WTC11 (cell line): ENCODE measurements at regions not wholly inside any gene's neighbourhood (a gene's known extent, or its start where the extent isn't known, plus 50 kb on each side); places are given as distances from the start of the nearest gene placed in this dataset.

ENCODE experiments used
- ATAC-seq: fragments of 200-7000 bp; cut with Tn5 transposase; 2 replicates; pipeline ENCODE4 v1.10.0; 2021; ENCODE audit warnings: mild to moderate bottlenecking, moderate library complexity
- CTCF ChIA-PET: fragments of 300-600 bp; sonication (Branson Sonifier 250); formaldehyde crosslinking; loops from one replicate; lab custom pipeline; 2021; ENCODE audit warnings: antibody characterized with exemption; lab: Charles Lee
- POLR2A ChIA-PET: fragments of 350-600 bp; sonication (Branson Sonifier 250); formaldehyde crosslinking; loops from one replicate; lab custom pipeline; 2021; ENCODE audit warnings: antibody characterized with exemption; lab: Charles Lee
- DNase-seq: peaks from one replicate; pipeline ENCODE4 v3.0.0; 2021; ENCODE audit warnings: low spot score
- H3K27ac Mint-ChIP-seq: 2 replicates; pipeline ENCODE4 v1.8.0; 2021; ENCODE audit warnings: mixed read lengths
- H3K27me3 Mint-ChIP-seq: 2 replicates; pipeline ENCODE4 v1.8.0; 2021; ENCODE audit warnings: low read depth, mild to moderate bottlenecking, moderate library complexity, mixed read lengths
- H3K36me3 Mint-ChIP-seq: 2 replicates; pipeline ENCODE4 v1.8.0; 2021; ENCODE audit warnings: mixed read lengths
- H3K4me1 Mint-ChIP-seq: 2 replicates; pipeline ENCODE4 v1.8.0; 2022; ENCODE audit warnings: mixed read lengths
- H3K4me3 Mint-ChIP-seq: 2 replicates; pipeline ENCODE4 v1.8.0; 2021; ENCODE audit warnings: mild to moderate bottlenecking, moderate library complexity, mixed read lengths
- H3K9me3 Mint-ChIP-seq: 2 replicates; pipeline ENCODE4 v1.8.0; 2021; ENCODE audit warnings: mixed read lengths
- ARID4B ChIP-seq: sonication (generic); formaldehyde crosslinking; IDR thresholded peaks from 2 replicates; pipeline ENCODE4 v1.8.0; 2023; ENCODE audit warnings: missing genetic modification reagents, mild to moderate bottlenecking, borderline replicate concordance
- CBFB ChIP-seq: sonication (generic); formaldehyde crosslinking; IDR thresholded peaks from 2 replicates; pipeline ENCODE4 v1.8.1; 2022; ENCODE audit warnings: mild to moderate bottlenecking, low read depth, missing genetic modification reagents
- CREM ChIP-seq: sonication (generic); formaldehyde crosslinking; IDR thresholded peaks from 2 replicates; pipeline ENCODE4 v1.8.1; 2022; ENCODE audit warnings: mild to moderate bottlenecking, missing genetic modification reagents, moderate library complexity
- KAT7 ChIP-seq: sonication (generic); formaldehyde crosslinking; IDR thresholded peaks from 2 replicates; pipeline ENCODE4 v1.8.1; 2023; ENCODE audit warnings: missing genetic modification reagents, mild to moderate bottlenecking, borderline replicate concordance
- MXD4 ChIP-seq: fragments of 250-450 bp; sonication (Bioruptor Pico); IDR thresholded peaks from 2 replicates; pipeline ENCODE4 v1.8.0; 2021; ENCODE audit warnings: mild to moderate bottlenecking, moderate library complexity, borderline replicate concordance
- NFE2L1 ChIP-seq: sonication (generic); formaldehyde crosslinking; IDR thresholded peaks from 2 replicates; pipeline ENCODE4 v1.8.1; 2023; ENCODE audit warnings: missing genetic modification reagents
- NFYB ChIP-seq: sonication (generic); formaldehyde crosslinking; conservative IDR thresholded peaks from 2 replicates; pipeline ENCODE4 v1.8.0; 2022; ENCODE audit warnings: low read depth, missing genetic modification reagents
- NR3C1 ChIP-seq: sonication (generic); formaldehyde crosslinking; conservative IDR thresholded peaks from 2 replicates; pipeline ENCODE4 v1.8.1; 2023; ENCODE audit warnings: low read depth, mild to moderate bottlenecking, missing genetic modification reagents
- RELA ChIP-seq: sonication (generic); formaldehyde crosslinking; IDR thresholded peaks from 2 replicates; pipeline ENCODE4 v1.8.1; 2022; ENCODE audit warnings: missing genetic modification reagents, mild to moderate bottlenecking, borderline replicate concordance
- RORB ChIP-seq: fragments of 250-450 bp; sonication (Bioruptor Pico); IDR thresholded peaks from 2 replicates; pipeline ENCODE4 v1.9.0; 2021; ENCODE audit warnings: mild to moderate bottlenecking
- SMAD3 ChIP-seq: sonication (generic); formaldehyde crosslinking; IDR thresholded peaks from 2 replicates; pipeline ENCODE4 v1.8.0; 2022; ENCODE audit warnings: missing genetic modification reagents, mild to moderate bottlenecking, borderline replicate concordance
- SMAD4 ChIP-seq: sonication (generic); formaldehyde crosslinking; IDR thresholded peaks from 2 replicates; pipeline ENCODE4 v1.8.0; 2022; ENCODE audit warnings: mild to moderate bottlenecking, missing genetic modification reagents
- USF2 ChIP-seq: sonication (generic); formaldehyde crosslinking; IDR thresholded peaks from 2 replicates; pipeline ENCODE4 v1.8.1; 2023; ENCODE audit warnings: mild to moderate bottlenecking, missing genetic modification reagents, moderate library complexity
- ZNF512 ChIP-seq: sonication (generic); formaldehyde crosslinking; IDR thresholded peaks from 2 replicates; pipeline ENCODE4 v1.8.1; 2022; ENCODE audit warnings: missing genetic modification reagents, borderline replicate concordance
- ZSCAN18 ChIP-seq: fragments of 250-450 bp; sonication (Bioruptor Pico); IDR thresholded peaks from 2 replicates; pipeline ENCODE4 v2.1.2; 2022; ENCODE audit warnings: mild to moderate bottlenecking, moderate library complexity
- TF ChIP-seq, protein P1 (sequence below): sonication (generic); formaldehyde crosslinking; IDR thresholded peaks from 2 replicates; pipeline ENCODE4 v1.8.0; 2022; ENCODE audit warnings: mild to moderate bottlenecking, missing genetic modification reagents
- TF ChIP-seq, protein P2 (sequence below): fragments of 250-450 bp; sonication (Bioruptor Pico); IDR thresholded peaks from 2 replicates; pipeline ENCODE4 v1.9.0; 2021; ENCODE audit warnings: mild to moderate bottlenecking
- TF ChIP-seq, protein P3 (sequence below): sonication (generic); formaldehyde crosslinking; conservative IDR thresholded peaks from 2 replicates; pipeline ENCODE4 v1.8.1; 2022; ENCODE audit warnings: mild to moderate bottlenecking, missing genetic modification reagents
- TF ChIP-seq, protein P4 (sequence below): sonication (generic); formaldehyde crosslinking; IDR thresholded peaks from 2 replicates; pipeline ENCODE4 v1.8.0; 2023; ENCODE audit warnings: mild to moderate bottlenecking, missing genetic modification reagents
- TF ChIP-seq, protein P5 (sequence below): fragments of 250-450 bp; sonication (Bioruptor Pico); IDR thresholded peaks from 2 replicates; pipeline ENCODE4 v1.9.0; 2021; ENCODE audit warnings: moderate library complexity, mild to moderate bottlenecking, inconsistent platforms, borderline replicate concordance
- TF ChIP-seq, protein P6 (sequence below): sonication (generic); formaldehyde crosslinking; IDR thresholded peaks from 2 replicates; pipeline ENCODE4 v1.8.0; 2022; ENCODE audit warnings: mild to moderate bottlenecking, missing genetic modification reagents

DNA sequence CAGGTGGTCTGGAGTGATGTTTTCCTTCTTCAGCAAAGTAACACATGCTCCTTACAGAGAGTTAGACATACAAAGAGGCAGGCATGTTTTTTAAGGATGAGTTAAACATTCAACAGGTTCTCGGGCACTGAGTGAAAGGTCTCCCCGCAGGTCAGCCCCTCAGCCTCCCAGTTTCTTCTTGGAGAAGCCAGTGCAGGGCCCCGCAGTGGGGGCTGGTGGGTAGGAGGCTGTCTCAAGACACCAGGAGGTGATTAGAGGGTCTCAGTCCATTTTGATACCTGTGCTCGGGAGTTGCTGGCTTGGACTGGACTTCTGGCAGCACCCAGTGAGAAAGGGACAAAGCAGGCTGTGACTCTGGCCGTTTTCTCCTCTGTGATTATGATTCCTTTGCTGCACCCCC is 78.6 kb upstream of the ZNF479 start (continued):
- TF ChIP-seq, protein P1, sequence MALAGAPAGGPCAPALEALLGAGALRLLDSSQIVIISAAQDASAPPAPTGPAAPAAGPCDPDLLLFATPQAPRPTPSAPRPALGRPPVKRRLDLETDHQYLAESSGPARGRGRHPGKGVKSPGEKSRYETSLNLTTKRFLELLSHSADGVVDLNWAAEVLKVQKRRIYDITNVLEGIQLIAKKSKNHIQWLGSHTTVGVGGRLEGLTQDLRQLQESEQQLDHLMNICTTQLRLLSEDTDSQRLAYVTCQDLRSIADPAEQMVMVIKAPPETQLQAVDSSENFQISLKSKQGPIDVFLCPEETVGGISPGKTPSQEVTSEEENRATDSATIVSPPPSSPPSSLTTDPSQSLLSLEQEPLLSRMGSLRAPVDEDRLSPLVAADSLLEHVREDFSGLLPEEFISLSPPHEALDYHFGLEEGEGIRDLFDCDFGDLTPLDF (CRISPR knock-in tag), result no peak
- TF ChIP-seq, protein P2, sequence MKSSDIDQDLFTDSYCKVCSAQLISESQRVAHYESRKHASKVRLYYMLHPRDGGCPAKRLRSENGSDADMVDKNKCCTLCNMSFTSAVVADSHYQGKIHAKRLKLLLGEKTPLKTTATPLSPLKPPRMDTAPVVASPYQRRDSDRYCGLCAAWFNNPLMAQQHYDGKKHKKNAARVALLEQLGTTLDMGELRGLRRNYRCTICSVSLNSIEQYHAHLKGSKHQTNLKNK (CRISPR knock-in tag), result no peak
- TF ChIP-seq, all 79 proteins: peak for 0

- Mint-ChIP-seq H3K36me3 (peaks cover 81% of the 10 kb centered on the region), H3K27me3 (peaks cover 17% of the 10 kb centered on the region), H3K4me1 (no peaks in the 10 kb centered on the region), H3K27ac (no peak overlapping the region), H3K4me3 (no peak overlapping the region), H3K9me3 (peaks cover 60% of the 10 kb centered on the region)
- CTCF ChIA-PET, result no interaction called here
- POLR2A ChIA-PET, result no interaction called here
- no peak for DNase-seq
- no peak for ATAC-seq
- TF ChIP-seq, protein P3, sequence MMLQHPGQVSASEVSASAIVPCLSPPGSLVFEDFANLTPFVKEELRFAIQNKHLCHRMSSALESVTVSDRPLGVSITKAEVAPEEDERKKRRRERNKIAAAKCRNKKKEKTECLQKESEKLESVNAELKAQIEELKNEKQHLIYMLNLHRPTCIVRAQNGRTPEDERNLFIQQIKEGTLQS, result no peak
- TF ChIP-seq, protein P4, sequence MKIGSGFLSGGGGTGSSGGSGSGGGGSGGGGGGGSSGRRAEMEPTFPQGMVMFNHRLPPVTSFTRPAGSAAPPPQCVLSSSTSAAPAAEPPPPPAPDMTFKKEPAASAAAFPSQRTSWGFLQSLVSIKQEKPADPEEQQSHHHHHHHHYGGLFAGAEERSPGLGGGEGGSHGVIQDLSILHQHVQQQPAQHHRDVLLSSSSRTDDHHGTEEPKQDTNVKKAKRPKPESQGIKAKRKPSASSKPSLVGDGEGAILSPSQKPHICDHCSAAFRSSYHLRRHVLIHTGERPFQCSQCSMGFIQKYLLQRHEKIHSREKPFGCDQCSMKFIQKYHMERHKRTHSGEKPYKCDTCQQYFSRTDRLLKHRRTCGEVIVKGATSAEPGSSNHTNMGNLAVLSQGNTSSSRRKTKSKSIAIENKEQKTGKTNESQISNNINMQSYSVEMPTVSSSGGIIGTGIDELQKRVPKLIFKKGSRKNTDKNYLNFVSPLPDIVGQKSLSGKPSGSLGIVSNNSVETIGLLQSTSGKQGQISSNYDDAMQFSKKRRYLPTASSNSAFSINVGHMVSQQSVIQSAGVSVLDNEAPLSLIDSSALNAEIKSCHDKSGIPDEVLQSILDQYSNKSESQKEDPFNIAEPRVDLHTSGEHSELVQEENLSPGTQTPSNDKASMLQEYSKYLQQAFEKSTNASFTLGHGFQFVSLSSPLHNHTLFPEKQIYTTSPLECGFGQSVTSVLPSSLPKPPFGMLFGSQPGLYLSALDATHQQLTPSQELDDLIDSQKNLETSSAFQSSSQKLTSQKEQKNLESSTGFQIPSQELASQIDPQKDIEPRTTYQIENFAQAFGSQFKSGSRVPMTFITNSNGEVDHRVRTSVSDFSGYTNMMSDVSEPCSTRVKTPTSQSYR (CRISPR knock-in tag), result no peak
- TF ChIP-seq ZNF512 (no peak), MXD4 (CRISPR knock-in tag) (no peak), NFYB (CRISPR knock-in tag) (no peak), KAT7 (CRISPR knock-in tag) (no peak), RELA (CRISPR knock-in tag) (no peak), USF2 (CRISPR knock-in tag) (no peak), RORB (CRISPR knock-in tag) (no peak), ARID4B (CRISPR knock-in tag) (no peak), NFE2L1 (CRISPR knock-in tag) (no peak), CBFB (CRISPR knock-in tag) (no peak), SMAD4 (CRISPR knock-in tag) (no peak), NR3C1 (CRISPR knock-in tag) (no peak), CREM (no peak), ZSCAN18 (CRISPR knock-in tag) (no peak), SMAD3 (CRISPR knock-in tag) (no peak)
- TF ChIP-seq, protein P5, sequence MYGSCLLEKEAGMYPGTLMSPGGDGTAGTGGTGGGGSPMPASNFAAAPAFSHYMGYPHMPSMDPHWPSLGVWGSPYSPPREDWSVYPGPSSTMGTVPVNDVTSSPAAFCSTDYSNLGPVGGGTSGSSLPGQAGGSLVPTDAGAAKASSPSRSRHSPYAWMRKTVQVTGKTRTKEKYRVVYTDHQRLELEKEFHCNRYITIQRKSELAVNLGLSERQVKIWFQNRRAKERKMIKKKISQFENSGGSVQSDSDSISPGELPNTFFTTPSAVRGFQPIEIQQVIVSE (CRISPR knock-in tag), result no peak
- TF ChIP-seq, protein P6, sequence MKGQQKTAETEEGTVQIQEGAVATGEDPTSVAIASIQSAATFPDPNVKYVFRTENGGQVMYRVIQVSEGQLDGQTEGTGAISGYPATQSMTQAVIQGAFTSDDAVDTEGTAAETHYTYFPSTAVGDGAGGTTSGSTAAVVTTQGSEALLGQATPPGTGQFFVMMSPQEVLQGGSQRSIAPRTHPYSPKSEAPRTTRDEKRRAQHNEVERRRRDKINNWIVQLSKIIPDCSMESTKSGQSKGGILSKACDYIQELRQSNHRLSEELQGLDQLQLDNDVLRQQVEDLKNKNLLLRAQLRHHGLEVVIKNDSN (CRISPR knock-in tag), result no peak
Measured at GRCh38 chr7:57211428-57212100, 79.3 kb upstream of the ZNF479 start.
